ENCODE measurements at regions not wholly inside any gene's neighbourhood (a gene's known extent, or its start where the extent isn't known, plus 50 kb on each side); places are given as distances from the start of the nearest gene placed in this dataset.

DNA sequence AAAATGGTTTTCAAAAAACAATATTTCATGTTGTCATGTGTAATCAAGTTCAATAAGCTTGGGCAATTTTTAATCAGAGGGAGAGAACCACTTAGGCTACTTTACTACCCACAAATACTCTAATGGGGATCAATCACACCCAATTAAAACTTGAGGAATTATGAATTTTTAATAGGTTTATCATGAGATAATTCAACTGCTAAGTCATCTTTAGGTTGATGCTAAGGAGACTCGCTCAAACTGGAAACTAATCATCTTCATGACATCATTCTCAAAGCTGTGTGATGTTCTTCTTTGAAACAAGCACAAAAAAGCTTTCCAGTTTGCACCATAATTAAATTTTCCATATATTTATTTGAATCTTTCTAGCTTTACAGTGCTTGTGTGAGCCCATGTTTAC lies 867.5 kb downstream of the MAT2B start:
- TF ChIP-seq, protein P1, sequence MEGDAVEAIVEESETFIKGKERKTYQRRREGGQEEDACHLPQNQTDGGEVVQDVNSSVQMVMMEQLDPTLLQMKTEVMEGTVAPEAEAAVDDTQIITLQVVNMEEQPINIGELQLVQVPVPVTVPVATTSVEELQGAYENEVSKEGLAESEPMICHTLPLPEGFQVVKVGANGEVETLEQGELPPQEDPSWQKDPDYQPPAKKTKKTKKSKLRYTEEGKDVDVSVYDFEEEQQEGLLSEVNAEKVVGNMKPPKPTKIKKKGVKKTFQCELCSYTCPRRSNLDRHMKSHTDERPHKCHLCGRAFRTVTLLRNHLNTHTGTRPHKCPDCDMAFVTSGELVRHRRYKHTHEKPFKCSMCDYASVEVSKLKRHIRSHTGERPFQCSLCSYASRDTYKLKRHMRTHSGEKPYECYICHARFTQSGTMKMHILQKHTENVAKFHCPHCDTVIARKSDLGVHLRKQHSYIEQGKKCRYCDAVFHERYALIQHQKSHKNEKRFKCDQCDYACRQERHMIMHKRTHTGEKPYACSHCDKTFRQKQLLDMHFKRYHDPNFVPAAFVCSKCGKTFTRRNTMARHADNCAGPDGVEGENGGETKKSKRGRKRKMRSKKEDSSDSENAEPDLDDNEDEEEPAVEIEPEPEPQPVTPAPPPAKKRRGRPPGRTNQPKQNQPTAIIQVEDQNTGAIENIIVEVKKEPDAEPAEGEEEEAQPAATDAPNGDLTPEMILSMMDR (IDR thresholded peaks at IDR 0.05; ENCODE audit: low read depth, low read length, missing input control): no peak
- no peak for TF ChIP-seq TAF1 (conservative IDR thresholded peaks at IDR 0.05)
- no peak for TF ChIP-seq YY1 (IDR thresholded peaks at IDR 0.05)
- TF ChIP-seq, protein P2, sequence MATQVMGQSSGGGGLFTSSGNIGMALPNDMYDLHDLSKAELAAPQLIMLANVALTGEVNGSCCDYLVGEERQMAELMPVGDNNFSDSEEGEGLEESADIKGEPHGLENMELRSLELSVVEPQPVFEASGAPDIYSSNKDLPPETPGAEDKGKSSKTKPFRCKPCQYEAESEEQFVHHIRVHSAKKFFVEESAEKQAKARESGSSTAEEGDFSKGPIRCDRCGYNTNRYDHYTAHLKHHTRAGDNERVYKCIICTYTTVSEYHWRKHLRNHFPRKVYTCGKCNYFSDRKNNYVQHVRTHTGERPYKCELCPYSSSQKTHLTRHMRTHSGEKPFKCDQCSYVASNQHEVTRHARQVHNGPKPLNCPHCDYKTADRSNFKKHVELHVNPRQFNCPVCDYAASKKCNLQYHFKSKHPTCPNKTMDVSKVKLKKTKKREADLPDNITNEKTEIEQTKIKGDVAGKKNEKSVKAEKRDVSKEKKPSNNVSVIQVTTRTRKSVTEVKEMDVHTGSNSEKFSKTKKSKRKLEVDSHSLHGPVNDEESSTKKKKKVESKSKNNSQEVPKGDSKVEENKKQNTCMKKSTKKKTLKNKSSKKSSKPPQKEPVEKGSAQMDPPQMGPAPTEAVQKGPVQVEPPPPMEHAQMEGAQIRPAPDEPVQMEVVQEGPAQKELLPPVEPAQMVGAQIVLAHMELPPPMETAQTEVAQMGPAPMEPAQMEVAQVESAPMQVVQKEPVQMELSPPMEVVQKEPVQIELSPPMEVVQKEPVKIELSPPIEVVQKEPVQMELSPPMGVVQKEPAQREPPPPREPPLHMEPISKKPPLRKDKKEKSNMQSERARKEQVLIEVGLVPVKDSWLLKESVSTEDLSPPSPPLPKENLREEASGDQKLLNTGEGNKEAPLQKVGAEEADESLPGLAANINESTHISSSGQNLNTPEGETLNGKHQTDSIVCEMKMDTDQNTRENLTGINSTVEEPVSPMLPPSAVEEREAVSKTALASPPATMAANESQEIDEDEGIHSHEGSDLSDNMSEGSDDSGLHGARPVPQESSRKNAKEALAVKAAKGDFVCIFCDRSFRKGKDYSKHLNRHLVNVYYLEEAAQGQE (IDR thresholded peaks at IDR 0.05): no peak
- no peak for TF ChIP-seq JUND (IDR thresholded peaks at IDR 0.05)
- TF ChIP-seq FOXA1 (IDR thresholded peaks at IDR 0.05): no peak
- no peak for TF ChIP-seq SP1 (IDR thresholded peaks at IDR 0.05)
- no peak for TF ChIP-seq EGR1 (IDR thresholded peaks at IDR 0.05; ENCODE audit: low read depth in 2 of 2)

Data from liver (tissue), 3 donors.